ENCODE measurements at regions not wholly inside any gene's neighbourhood (a gene's known extent, or its start where the extent isn't known, plus 50 kb on each side); places are given as distances from the start of the nearest gene placed in this dataset.

DNA sequence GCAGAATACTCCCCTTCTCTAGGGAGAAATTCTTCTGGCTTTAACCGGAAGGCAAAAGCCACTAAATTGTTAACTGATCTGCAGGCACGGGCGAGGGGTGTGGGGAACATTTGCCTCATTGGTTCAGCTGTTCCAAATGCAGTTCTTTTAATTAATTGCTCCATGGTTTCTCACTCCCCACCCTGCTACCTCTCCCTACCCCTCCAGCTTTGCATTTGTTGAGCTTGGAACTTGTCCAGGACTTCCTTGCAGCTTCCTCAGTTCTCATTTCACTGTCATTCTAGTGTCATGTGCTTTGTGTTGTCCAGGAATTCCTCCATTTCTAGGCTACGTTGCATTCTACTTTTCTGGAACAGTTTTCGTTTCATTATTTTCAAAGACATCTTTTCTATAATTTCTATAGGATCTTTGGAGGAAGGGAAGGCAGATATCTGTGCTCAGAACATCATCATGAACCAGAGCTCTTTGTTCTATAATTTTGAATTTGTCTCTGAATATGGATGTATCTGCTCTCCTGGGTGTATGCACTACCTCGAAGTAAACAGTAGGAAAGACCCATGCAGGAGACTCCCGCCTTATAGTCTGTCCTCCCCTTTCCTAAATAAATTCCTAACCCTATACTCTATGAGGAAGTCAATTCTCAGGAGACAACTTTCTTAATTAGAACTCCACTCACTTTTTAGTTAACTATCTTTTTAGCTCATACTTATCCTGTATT lies 132.4 kb upstream of the LMO4 start:
- DNase-seq, result no peak

DNA sequence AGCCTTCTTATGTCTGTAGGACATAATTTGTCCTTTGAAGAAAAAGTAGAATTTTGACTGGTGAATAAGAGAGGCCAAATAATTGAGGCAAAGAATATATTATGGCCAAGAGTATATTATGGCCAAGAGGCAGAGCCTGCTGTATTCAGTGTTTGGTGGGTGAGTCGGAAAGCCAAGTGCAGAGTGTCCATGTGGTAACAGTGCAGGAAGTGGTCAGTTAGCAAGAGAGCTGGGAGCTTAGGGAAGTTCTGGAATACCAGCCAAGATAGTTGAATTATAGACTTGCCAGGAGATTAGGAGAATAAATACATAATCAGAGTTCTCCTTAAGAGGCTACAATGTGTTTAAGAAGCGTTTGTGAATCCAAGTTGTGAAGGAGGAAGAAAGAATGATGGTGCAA lies 131.5 kb upstream of the LMO4 start:
- DNase-seq, result no peak

DNA sequence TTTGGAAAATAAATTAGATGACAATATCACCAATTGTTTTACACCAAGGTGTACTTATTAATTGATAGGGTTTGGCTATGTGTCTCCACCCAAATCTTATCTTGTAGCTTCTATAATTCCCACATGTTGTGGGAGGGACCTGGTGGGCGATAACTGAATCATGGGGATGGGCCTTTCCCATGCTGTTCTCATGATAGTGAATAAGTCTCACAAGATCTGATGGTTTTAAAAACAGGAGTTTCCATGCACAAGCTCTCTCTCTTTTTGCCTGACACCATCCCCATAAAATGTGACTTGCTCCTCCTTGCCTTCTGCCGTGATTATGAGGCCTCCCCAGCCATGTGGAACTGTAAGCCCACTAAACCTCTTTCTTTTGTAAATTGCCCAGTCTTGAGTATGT lies 131.0 kb upstream of the LMO4 start:
- DNase-seq, result no peak

DNA sequence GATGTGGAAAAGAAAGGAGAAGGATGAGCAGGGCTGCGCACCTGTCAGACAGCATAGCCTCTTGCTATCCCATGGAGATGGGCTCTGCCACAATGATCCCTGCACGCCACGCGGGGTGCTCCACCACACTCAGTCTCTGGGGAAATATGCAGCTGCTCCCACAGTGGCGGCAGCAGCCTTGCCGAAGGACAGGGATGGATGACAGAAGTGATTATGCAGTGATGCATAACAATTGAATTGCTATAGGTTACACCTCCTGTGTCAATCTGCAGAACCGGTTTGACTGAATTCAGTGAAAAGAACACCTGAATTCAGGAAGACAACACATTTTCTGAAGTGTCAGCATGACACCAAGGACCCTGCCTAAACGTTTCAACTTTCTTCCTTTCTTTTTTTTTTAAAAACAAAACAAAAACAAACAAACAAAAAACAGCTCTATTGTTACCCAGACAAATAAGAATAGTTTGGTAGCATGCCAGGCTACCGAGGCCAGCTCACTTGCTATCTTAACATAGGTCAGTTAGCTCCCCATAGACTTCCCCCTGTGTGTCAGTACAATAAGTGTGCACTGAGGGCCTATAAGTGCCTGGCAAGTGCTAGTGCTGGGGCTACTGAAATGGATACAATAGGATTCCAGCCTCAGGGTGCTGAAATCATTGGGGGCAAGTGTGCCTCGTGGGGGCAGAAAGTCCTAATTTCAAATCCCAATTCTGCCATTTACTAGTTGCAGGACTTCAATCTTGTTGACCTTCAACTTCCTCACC lies 127.6 kb upstream of the LMO4 start:
- DNase-seq, result no peak

DNA sequence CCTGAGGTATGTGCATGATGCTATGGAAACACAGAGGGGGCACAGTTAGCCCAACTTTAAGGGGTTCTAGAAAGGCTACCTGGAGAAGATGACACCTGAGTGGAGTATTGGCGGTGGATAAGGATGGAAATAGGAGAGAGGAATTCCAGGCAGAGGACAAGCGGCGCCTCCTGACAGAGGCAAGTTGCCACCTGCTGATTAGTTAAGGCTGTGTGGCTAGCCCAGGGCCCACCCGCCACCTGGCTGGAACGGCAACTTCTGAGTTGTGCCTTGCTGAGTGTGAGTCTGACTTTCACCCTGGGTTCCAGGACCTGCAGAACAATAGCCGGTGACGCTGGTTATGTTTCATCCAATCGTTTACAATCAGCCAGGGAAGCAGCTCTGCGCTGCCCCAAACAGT lies 126.9 kb upstream of the LMO4 start:
- no peak for DNase-seq

DNA sequence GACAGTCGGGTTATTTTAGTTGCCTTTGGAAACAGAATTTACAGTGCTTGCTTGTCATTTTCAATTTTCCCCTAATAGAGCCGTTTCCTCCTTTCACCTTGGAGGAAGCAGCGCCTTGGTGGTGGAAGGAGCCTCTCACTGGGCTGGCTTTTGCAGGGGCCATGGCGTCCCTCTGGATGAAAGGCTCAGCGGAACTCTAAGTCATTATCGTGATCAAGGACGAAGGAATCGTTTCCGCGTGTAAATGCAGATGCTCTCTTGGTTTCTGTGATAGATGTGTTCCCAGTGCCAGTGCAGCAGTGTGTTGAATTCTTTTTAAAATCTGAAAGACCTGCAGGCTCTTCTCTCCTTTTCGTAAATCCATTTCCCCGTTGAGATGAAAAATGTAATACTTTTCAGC lies 126.2 kb upstream of the LMO4 start:
- DNase-seq, result no peak

DNA sequence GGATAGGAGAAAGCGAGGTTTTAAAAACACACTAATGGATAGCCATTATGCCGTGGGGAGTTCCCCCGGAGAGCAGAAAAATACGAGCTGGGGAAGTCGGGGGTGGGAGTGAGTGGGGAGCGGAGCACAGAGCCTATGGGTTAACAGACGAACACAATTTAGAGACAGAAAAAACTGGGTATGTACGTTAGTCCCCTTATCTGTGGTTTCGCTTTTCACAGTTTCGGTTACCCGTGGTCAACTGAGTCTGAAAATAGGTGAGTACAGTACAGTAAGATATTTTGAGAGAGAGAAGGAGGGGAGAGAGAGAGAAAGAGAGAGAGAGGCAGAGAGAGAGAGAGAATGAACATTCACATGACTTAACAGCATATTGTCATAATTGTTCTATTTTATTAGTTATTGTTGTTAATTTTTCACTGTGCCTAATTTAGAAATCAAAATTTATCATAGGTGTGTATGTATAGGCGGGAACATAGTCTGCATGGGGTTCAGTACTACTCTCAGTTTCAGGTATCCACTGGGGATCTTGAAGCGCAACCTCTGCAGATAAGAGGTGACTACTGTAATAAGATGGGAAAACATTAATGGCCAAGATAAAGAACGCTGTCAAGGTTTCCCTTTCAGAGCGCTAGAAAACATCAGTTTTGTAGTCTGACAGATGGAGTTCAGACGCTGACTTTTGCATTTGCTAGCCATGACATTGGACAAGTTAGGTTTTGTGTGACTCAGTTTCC lies 125.6 kb upstream of the LMO4 start:
- peak in 1 of 5 experiments; percentile 46 for DNase-seq

DNA sequence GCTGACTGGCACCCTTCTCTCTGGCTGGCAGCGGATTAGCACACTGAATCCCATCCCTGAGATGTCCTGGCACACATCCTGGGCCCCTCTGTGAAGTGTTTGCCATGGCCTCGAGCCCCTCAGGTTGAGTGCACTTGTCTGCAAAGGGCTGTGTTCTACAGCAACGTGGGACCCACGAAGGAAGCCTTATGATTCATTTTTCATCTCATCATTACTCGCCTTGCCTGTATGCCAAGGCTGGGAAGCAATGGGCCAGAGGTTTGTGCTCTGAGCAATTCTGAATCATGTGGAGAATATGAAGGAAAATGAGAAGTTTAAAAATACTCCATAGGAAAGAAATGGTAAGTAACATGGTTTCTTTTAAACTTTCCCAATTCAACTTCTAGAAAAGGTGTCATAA lies 124.8 kb upstream of the LMO4 start:
- DNase-seq, result no peak

DNA sequence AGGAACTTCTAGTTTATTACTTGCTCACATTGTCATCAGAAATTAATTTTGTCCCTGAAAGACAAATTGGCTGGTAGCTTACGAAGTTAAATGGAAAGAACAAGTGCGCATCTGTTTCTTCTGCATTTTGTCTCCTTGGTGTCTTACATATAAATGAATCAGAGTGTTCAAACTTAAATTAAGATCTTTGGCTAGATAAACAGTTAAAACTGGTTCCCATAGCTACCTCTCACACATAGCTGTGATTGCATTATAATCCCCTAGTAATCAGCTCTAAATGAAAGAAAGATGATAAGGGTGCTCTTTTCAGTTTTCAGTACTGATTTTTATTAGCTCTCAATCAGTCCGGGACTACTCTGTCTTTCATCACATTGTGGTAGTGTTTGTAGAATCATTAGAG lies 124.2 kb upstream of the LMO4 start:
- no peak for DNase-seq

DNA sequence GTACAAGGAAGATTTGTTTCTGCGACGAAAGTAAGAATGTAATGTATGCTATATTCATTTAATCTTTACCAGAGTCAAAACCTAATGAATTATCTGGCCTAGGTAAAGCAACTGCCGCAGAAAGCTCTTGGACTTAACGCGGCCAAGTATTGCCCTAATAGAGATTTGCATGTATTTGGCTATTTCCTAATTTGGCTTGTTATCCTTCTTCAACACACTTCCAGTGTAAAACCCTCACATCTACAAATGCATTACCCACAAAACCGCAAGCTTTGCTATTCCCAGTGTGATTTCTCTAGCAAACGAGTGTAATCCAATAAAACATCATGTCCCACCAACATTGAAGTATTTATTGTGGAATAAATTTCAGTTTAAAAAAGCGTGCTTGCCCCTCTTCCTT lies 123.8 kb upstream of the LMO4 start:
- no peak for DNase-seq

DNA sequence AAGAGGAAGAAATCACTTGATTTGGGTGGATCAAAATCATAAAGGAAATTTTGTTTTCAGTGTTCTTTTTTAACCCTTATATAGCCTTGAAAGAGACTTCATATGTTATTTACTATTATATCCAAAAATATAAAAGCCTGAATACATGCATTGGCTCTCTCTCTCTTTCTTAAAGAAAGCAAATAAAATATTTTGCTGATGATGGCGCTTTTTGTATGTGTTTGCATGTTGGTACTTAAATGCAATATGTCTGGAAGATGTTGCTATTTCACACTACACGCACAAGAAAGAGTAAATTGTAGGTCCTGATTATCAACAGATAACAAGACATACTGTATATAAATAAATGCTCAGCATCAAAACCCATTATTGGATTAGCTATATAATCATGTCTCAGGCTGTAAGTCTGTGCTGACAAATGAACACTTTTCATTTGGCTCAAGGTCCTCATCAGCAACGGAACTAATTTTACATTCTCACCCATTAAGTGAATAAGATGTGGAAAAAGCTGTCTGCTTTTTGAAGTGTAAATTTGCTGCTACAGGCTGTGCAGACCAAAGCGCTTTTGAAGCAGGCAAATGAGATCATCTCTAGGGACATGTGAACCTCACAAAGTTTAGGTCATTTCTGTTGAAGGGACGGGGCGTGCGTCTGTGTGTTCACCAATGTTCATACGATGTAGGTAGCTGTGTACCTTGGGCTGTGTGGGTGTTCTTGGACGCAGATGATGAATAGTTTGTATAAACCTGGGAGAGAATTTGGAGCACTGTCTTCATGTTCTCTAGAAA lies 122.4 kb upstream of the LMO4 start:
- no peak for DNase-seq

DNA sequence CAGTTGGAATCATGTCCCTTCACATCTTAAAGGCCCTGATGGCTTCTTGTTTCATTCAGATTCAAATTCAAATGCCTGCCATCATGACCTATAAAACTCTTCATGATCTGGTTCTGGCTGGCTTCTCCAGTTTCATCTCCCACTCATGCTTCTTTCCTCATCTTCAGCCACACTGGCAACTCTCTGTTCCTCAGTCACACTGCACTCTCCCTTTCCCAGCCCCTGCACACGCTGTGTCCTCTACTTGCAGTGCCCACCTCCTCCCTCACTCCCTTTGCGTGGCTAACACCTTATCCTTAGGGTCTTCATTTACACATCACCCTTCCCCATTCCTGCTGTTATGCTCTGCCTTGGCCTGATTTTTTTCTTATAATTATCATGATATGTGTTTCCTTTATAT lies 120.6 kb upstream of the LMO4 start:
- DNase-seq, result no peak

DNA sequence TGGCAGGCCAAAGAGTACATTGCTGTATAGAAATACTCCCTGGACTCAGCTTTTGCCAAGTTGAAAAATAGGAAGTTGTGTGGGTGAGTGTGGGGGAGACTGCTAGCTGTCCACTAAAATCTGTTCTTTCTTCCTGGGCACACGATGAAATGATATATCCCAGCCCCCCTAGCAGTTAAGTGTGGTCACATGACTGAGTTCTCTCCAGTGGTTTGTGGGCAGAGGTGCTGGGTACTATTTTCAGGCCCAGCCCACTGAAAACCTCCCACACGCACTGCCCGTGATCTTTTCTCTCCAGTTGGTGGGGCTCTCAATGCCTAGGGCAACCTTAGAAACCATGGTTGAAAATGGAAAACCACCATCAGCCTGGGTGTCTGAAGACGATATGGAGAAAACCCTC lies 119.7 kb upstream of the LMO4 start:
- DNase-seq, result no peak

DNA sequence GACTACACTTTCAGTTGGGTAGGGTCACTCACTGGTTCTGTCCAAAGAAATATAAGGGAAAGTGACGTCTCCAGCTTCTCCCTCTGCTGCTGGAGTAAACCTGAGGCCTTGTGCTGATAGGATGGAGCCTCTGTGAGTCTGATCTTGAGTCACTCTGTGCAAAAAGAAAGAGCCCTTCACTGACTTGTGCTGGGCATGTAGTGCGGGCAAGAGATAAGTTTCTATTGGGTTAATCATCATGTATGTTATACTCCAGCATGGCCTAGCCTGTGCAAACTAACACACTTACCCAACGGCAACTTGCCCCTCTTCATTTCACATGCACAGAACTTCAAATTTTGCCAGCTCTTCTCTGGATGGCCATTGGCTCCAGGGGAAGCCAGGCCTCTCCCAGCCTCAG lies 118.5 kb upstream of the LMO4 start:
- no peak for DNase-seq

DNA sequence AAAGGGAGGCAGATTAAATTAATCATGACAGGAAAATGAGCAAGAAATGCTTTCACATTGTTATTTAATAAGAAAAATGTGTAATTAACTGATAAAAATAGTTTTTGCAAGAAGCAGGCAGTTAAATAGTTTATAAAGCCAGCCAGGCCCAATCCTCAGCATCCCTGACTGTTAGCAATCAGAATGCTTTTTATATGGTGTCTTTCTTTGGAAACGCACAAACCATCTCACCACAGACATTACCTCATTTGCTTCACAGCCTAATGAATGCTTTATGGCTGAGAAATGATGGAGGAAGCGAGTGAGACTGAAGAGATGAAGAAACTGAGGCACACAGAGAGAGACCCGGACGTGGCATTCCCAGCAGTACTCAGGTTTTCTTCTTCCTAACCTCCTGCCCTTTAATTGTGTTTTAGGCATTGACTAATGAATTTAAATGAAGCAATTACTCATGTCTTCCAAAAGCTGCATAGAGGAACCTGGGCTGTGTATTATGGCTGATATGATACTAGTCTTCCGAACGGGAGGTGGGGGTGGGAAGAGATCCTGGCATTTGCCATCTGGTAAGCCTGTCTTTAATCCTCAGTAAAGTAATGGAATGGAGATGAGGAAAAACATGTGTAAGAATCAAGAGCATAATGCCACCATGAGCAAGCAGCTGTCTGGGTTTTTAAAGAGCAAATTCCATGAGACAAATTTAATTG lies 116.1 kb upstream of the LMO4 start:
- DNase-seq, result no peak

DNA sequence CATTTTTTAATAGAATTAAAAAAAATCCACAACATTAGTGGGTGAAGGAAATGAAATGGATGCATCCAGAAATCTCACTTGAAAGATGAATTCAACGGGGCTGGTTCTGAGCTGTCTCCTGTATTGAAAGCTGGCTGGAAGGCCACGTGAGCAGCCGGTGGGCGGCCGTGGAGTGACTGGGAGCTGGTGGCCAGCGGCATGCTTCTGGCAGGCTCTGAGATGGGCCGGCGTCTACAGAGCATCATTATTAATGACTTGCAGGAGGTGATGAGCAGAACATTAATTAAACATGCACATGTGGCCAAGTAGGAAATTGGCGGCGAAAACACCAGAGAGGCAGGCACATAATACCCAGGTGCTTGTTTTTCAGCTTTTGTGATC lies 115.6 kb upstream of the LMO4 start:
- DNase-seq, result no peak

DNA sequence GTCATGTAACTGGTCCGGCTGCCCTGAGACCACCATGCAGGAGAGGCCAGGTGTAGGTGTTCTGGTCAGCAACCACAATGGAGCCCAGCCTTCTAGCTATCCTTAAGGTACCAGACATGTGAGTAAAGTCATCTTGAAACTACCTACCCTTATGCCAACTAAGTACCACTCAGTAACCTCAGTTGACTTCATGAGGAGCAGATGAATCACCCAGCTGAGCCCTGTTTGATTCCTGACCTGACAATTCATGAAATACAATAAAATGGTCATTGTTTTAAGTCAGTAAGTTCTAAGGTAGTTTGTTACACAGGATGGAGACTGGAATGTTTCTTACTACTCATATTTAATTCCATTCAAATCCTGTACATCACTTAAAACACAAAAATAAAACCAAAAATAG lies 113.1 kb upstream of the LMO4 start:
- DNase-seq, result no peak

DNA sequence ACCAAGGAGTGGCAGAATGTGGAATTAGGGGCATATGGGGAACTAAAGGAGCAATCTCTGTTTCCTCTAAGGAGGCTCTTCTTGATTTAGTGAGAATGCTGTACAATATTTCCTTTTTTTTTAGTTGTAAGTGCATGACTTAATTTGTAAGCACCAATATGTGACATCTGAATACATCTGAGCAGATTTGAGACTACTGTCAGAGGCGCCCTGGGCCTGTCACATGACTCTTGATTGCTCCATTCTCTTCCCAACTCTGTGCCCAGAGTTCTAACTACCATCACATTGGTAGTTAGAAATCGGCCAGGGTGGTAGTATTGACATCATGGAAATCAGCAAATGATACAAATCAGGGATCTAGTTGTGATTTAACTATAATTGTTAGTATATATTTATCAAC lies 110.1 kb upstream of the LMO4 start:
- DNase-seq, result no peak

DNA sequence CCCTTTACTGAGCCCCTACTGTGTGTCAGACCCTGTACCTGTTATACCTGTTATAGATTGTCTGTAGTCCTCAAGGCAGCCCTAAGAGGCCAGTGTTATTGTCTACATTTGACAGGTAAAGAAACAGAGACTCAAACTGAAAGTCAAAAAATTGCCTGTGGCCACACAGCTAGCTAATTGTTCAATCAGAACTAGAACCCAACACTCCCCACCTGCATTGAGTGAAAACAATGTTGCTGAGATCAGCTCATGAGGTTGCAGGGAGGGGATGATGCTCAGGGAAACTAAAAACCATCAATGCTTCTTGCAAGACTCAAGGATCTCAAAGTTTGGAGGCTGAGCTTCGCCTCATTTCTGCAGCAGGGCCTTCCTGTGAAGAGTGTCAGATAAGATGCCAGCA lies 109.5 kb upstream of the LMO4 start:
- peak in 1 of 5 experiments; percentile 15 for DNase-seq

DNA sequence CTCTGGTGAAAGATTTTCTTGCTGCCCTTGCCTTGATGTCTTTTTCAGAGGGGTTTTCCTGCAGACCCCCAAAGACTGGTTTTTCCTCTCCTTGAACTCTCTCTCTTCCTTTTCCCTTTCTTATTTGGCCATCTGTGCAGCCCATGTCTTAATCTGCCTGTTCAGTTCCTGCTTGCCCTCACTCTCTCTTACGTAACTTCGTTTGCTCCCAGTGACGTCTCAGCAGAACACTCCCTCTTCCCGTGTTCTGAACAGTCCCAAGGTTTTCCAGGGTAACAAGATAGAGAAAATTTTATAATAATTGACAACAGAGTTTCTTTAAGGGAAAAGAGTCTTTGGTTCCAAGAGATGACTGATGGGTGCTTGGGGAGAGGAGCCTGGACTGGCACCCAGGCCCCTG lies 109.1 kb upstream of the LMO4 start:
- no peak for DNase-seq

DNA sequence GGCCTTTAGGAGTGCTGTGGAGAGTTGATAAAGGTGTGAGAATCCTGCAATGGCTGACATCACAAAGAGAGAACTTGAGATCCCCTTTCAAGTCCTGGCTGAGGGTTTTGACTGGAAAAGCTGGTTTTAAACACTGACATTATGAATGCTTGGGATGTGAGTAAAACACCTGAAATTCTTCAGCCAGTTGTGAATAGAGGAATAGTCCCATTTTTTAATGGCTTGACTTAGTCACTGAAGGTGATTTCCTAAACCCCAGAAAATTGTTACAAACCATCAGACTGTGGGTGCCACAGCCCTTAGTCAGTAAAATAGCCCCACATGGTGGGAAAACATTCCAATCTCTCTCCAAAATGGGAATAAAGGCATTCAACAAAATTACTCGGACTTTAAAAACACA lies 107.7 kb upstream of the LMO4 start:
- DNase-seq, result no peak

DNA sequence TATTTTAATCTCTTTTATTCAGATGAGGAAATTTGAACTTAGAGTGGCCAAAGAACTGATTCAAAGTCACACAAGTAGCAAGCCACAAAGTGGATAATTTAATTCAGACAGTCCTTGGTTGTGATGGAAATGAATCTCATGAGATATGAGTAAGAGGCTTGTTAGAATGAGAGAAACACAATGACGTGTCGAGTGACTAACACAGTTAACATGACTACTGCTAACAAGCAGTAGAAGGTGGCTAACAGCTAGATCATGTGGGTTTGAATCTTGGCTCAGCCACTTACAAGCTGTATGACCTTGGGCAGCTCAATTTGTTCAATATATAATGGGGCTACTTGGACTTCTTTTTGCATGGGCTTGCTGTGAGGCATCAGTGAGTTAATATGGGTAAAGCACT lies 104.5 kb upstream of the LMO4 start:
- DNase-seq, result peak in 1 of 5 experiments; percentile 46

DNA sequence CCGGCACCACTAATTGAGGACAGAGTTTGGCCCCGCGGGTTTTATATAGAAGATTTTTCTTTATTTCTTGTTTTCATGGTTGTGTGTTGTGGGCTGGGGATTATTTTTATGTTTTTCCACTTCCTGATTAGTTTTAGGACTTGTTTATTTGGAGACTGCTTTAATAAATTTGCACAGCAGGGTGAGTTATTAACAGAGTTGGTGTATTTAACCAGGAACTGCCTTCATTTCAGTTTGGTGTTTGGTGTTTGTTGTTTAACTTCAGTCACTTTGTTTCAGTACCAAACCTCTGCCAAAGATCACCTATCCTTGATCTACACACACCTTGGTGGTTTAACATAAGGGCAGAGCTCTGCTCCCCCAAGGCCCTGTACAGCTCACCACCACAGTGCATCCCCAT lies 103.5 kb upstream of the LMO4 start:
- DNase-seq, result no peak

Measured in T-helper 2 cell (primary cell).